Karpas-422 (cell line): ENCODE measurements at regions not wholly inside any gene's neighbourhood (a gene's known extent, or its start where the extent isn't known, plus 50 kb on each side); places are given as distances from the start of the nearest gene placed in this dataset.

Experiments used
- DNase-seq: peaks from one replicate; pipeline ENCODE4 v3.0.0-alpha.2; 2015
- H2AFZ ChIP-seq: fragments of 200-600 bp; sonication (generic); 2 replicates; pipeline ENCODE4 v1.6.1; 2014; ENCODE audit warnings: antibody characterized with exemption, low read length, mixed read lengths
- H3K27ac ChIP-seq: fragments of 200-600 bp; sonication (generic); 2 replicates; pipeline ENCODE4 v1.5.1; 2014; ENCODE audit warnings: mild to moderate bottlenecking, low read length, moderate library complexity
- H3K27me3 ChIP-seq: fragments of 200-600 bp; sonication (generic); 2 replicates; pipeline ENCODE4 v1.6.1; 2014; ENCODE audit warnings: low read length, mixed read lengths
- H3K36me3 ChIP-seq: fragments of 200-600 bp; sonication (generic); 2 replicates; pipeline ENCODE4 v1.6.1; 2014; ENCODE audit warnings: low read length, mixed read lengths; ENCODE audit not compliant: insufficient read depth
- H3K4me1 ChIP-seq: fragments of 200-600 bp; sonication (generic); 2 replicates; pipeline ENCODE4 v1.6.1; 2014; ENCODE audit warnings: mild to moderate bottlenecking, low read length, mixed read lengths
- H3K4me2 ChIP-seq: fragments of 200-600 bp; sonication (generic); 2 replicates; pipeline ENCODE4 v1.6.1; 2014; ENCODE audit warnings: low read length, low read depth, mild to moderate bottlenecking; ENCODE audit not compliant: poor library complexity, severe bottlenecking
- H3K4me3 ChIP-seq: fragments of 200-600 bp; sonication (generic); 2 replicates; pipeline ENCODE4 v1.5.1; 2014; ENCODE audit warnings: mild to moderate bottlenecking, antibody characterized with exemption, low read length, mixed read lengths
- H3K79me2 ChIP-seq: fragments of 200-600 bp; sonication (generic); 2 replicates; pipeline ENCODE4 v1.6.1; 2014; ENCODE audit warnings: mild to moderate bottlenecking, low read length, mixed read lengths
- H3K9ac ChIP-seq: fragments of 200-600 bp; sonication (generic); 2 replicates; pipeline ENCODE4 v1.6.0; 2014; ENCODE audit warnings: low read length
- H3K9me2 ChIP-seq: fragments of 200-600 bp; sonication (generic), shearing (Covaris generic); replicated peaks from 2 replicates; pipeline ENCODE4 v1.6.0; 2014; ENCODE audit warnings: mild to moderate bottlenecking, low read length, moderate library complexity; ENCODE audit not compliant: insufficient read depth
- H3K9me3 ChIP-seq: fragments of 300-700, 200-600 bp; sonication (generic); 2 replicates; pipeline ENCODE4 v1.6.1; 2014; ENCODE audit warnings: low read length, mixed read lengths
- H4K20me1 ChIP-seq: fragments of 200-600 bp; sonication (generic); 2 replicates; pipeline ENCODE4 v1.6.1; 2014; ENCODE audit warnings: mild to moderate bottlenecking, antibody characterized with exemption, low read length, low read depth; ENCODE audit not compliant: insufficient read depth

- no peak overlapping the region for H2AFZ ChIP-seq
- no peaks in the 10 kb centered on the region for H3K4me1 ChIP-seq
- H3K9me2 ChIP-seq, result no peaks in the 10 kb centered on the region
- no peak for DNase-seq
- H3K79me2 ChIP-seq, result no peaks in the 10 kb centered on the region
- no peaks in the 10 kb centered on the region for H3K36me3 ChIP-seq
- no peaks in the 10 kb centered on the region for H3K9me3 ChIP-seq
- no peak overlapping the region for H3K4me2 ChIP-seq
- no peak overlapping the region for H3K27ac ChIP-seq
- no peak overlapping the region for H3K9ac ChIP-seq
- H4K20me1 ChIP-seq, result no peaks in the 10 kb centered on the region
- 0 out of 2 replicates have a peak, but pooled peaks cover 3% of the 10 kb centered on the region for H3K27me3 ChIP-seq
- no peak overlapping the region for H3K4me3 ChIP-seq
Observed at GRCh38 chr2:881204-881918, 69.3 kb upstream of the SNTG2 start.

GRCh38 chr2:880201-880970 is 70.3 kb upstream of the SNTG2 start:
- H4K20me1 ChIP-seq, result no peaks in the 10 kb centered on the region
- H3K79me2 ChIP-seq, result no peaks in the 10 kb centered on the region
- H3K9ac ChIP-seq, result no peak overlapping the region
- no peaks in the 10 kb centered on the region for H3K9me2 ChIP-seq
- H3K9me3 ChIP-seq, result no peaks in the 10 kb centered on the region
- no peaks in the 10 kb centered on the region for H3K36me3 ChIP-seq
- DNase-seq, result no peak
- H3K4me2 ChIP-seq, result no peak overlapping the region
- H3K27me3 ChIP-seq, result 0 out of 2 replicates have a peak, but pooled peaks cover 3% of the 10 kb centered on the region
- no peaks in the 10 kb centered on the region for H3K4me1 ChIP-seq
- H3K27ac ChIP-seq, result no peak overlapping the region
- H2AFZ ChIP-seq, result no peak overlapping the region
- no peak overlapping the region for H3K4me3 ChIP-seq

DNA sequence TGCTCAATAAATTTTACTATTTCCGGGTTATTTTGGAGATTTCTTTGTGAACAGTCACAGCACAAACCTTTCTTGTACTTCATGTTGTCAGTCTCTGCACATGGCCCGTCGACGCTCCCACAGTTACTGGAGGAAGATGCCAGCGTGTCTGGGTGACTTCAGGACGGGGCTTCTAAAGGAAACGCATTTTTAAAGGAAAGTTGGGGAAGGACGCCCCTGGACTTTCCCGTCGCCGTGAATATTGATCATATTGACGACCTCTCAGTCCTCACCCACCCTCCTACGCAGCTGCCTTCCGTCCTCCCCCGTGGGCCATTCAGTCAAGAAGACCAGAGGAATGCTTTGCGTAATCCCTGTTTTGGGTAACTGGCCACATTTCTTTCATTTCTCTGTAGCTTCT is 71.1 kb upstream of the SNTG2 start:
- Histone ChIP-seq H3K27me3 (0 out of 2 replicates have a peak, but pooled peaks cover 3% of the 10 kb centered on the region), H3K4me2 (no peak overlapping the region), H3K27ac (no peak overlapping the region), H4K20me1 (no peaks in the 10 kb centered on the region), H3K79me2 (no peaks in the 10 kb centered on the region), H3K36me3 (no peaks in the 10 kb centered on the region), H3K9me3 (no peaks in the 10 kb centered on the region), H3K4me1 (no peaks in the 10 kb centered on the region), H3K9ac (no peak overlapping the region), H2AFZ (no peak overlapping the region), H3K4me3 (no peak overlapping the region), H3K9me2 (no peaks in the 10 kb centered on the region)
- DNase-seq, result no peak

DNA sequence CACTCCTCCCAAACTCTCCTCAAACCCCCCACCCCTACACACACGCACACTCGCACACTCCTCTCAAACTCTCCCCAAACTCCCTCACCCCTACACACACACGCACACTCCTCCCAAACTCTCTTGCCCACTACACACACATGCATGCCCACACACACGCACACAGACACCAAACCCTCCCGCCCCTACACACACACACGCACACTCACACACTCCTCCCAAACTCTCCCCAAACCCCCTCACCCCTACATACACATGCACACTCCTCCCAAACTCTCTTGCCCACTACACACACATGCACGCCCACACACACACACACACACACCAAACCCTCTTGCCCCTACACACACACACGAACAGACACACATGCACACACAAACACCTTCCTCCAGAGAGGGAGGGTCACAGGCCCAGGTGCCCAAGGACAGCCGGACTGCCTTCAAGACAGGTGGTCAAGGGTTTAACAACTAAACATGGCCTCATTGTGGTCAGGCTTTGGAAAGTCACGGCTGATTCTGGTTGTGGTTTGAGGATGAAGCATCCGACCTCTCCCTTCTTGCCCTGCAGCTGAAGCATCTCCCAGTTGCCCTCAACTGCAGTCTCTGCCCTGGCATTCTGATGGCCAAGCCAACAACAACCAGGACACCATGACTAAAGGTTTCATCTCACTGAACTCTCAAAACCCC is 72.3 kb upstream of the SNTG2 start:
- Histone ChIP-seq H3K9me3 (no peaks in the 10 kb centered on the region), H3K9ac (no peak overlapping the region), H4K20me1 (no peaks in the 10 kb centered on the region), H3K4me1 (no peaks in the 10 kb centered on the region), H3K4me3 (no peak overlapping the region), H3K4me2 (no peak overlapping the region), H3K36me3 (no peaks in the 10 kb centered on the region), H3K27me3 (0 out of 2 replicates have a peak, but pooled peaks cover 3% of the 10 kb centered on the region), H3K27ac (no peak overlapping the region), H3K9me2 (no peaks in the 10 kb centered on the region), H3K79me2 (no peaks in the 10 kb centered on the region), H2AFZ (no peak overlapping the region)
- no peak for DNase-seq

DNA sequence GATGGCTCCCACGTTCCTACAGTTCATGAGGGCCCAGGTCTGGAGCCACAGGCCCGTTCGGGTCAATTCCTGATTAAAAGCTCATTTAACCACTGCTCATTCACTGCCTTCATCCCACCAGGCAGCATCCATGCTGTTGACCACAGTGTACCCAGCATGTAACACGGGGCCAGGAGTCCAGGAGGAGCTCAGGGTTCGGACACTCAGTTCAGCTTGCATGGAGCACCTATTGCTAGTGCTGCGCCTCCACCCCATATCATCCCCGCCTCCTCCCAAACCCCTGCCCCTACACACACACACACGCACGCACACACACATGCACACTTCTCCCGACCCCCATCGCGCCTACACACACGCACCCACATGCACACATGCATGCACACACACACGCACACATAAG is 72.9 kb upstream of the SNTG2 start:
- Histone ChIP-seq H3K4me3 (no peak overlapping the region), H3K4me2 (no peak overlapping the region), H3K4me1 (no peaks in the 10 kb centered on the region; the same call in 1 of the 2 replicates), H3K27ac (no peak overlapping the region), H2AFZ (no peak overlapping the region), H3K27me3 (0 out of 2 replicates have a peak, but pooled peaks cover 3% of the 10 kb centered on the region), H3K79me2 (no peaks in the 10 kb centered on the region), H4K20me1 (no peaks in the 10 kb centered on the region), H3K9me3 (no peaks in the 10 kb centered on the region), H3K9me2 (no peaks in the 10 kb centered on the region), H3K36me3 (no peaks in the 10 kb centered on the region), H3K9ac (no peak overlapping the region)
- no peak for DNase-seq

DNA sequence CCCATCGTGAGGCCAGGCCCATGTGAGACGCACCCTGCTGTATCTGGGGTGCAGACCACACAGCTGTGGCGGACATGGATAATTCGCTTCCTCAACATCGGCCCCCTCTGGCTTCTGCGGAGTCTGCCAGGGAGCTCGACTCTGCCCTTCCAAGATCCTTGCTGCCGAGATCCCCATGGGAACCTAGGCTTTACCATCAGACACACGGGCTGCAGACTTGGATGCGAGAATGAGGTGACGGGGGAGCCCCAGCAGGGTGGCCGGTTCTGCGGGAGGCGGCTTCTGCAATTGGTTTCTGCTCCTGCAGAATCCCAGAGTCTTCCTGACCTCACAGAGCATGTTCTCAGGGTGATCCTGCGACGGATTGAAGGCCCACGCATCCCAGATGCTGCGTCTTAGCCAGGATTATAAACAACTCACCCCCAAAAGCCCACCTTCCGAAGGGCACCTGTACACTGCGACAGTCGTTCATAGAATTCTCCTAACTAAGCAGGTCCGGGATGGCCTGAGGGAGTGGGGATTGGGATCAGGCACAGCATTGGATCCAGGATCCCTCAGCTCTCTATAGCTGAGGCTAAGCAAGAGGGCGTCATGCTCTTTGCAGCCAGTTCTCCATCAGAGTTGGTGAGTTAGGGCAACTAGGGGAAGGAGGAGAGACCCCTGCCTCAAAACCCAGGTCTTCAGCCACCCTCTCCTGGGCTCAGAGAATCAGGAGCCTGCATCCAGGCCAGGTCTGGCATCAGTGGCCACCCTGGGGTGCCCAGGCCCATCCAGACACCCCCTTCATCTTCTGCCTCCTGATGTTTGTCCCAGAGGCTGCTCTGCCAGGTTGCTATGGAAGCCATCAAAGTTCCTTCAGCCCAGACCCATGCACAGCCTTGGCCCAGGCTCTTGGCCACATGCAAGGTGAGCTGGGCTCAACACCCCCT is 74.7 kb upstream of the SNTG2 start:
- H3K27me3 ChIP-seq, result no peaks in the 10 kb centered on the region
- no peaks in the 10 kb centered on the region for H3K79me2 ChIP-seq
- no peak overlapping the region for H2AFZ ChIP-seq
- H3K4me1 ChIP-seq, result peaks cover 6% of the 10 kb centered on the region
- no peak overlapping the region for H3K4me2 ChIP-seq
- H3K27ac ChIP-seq, result no peak overlapping the region
- no peaks in the 10 kb centered on the region for H3K36me3 ChIP-seq
- no peaks in the 10 kb centered on the region for H3K9me3 ChIP-seq
- no peak for DNase-seq
- no peak overlapping the region for H3K4me3 ChIP-seq
- no peaks in the 10 kb centered on the region for H4K20me1 ChIP-seq
- no peaks in the 10 kb centered on the region for H3K9me2 ChIP-seq
- H3K9ac ChIP-seq, result no peak overlapping the region

GRCh38 chr2:873651-874580 is 76.7 kb upstream of the SNTG2 start:
- no peak overlapping the region for H3K27ac ChIP-seq
- H3K27me3 ChIP-seq, result no peaks in the 10 kb centered on the region
- H2AFZ ChIP-seq, result no peak overlapping the region
- DNase-seq, result no peak
- H3K9ac ChIP-seq, result no peak overlapping the region
- H3K9me3 ChIP-seq, result no peaks in the 10 kb centered on the region
- H3K79me2 ChIP-seq, result no peaks in the 10 kb centered on the region
- no peak overlapping the region for H3K4me2 ChIP-seq
- no peaks in the 10 kb centered on the region for H3K9me2 ChIP-seq
- H4K20me1 ChIP-seq, result no peaks in the 10 kb centered on the region
- no peaks in the 10 kb centered on the region for H3K36me3 ChIP-seq
- peaks cover 12% of the 10 kb centered on the region for H3K4me1 ChIP-seq
- H3K4me3 ChIP-seq, result no peak overlapping the region
